ENCODE measurements at regions not wholly inside any gene's neighbourhood (a gene's known extent, or its start where the extent isn't known, plus 50 kb on each side); places are given as distances from the start of the nearest gene placed in this dataset.
"Not testable (repeated sequence)": the region's sequence is repeated elsewhere in the genome, so short reads cannot be mapped to it uniquely, and the experiment has no call there.

DNA sequence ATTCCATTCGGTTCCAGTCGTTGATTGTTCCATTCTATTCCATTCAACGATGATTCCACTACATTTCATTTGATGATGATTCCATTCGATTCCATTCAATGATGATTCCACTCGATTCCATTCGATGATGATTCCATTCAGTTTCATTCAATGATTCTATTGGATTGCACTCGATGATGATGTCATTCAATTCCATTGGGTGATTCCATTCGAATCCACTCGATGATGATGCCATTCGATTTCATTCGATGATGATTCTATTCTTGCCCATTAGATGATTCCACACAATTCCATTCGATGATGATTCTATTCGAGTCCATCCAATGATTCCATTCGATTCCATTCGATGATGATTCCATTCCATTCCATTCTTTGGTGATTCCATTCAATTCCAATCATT, 1283.7 kb downstream of the TP53TG3F start:
- Mint-ChIP-seq H3K27me3 (no peaks in the 10 kb centered on the region), H3K4me3 (no peak overlapping the region), H3K27ac (no peak overlapping the region), H3K9me3 (peaks cover 0 to 29% of the 10 kb centered on the region in 2 donors), H3K4me1 (no peaks in the 10 kb centered on the region)
- DNase-seq (no peak), ATAC-seq (no peak)

- H3K9me3 Mint-ChIP-seq, result peaks cover 0 to 70% of the 10 kb centered on the region in 2 donors
- no peak overlapping the region for H3K27ac Mint-ChIP-seq
- no peaks in the 10 kb centered on the region for H3K27me3 Mint-ChIP-seq
- H3K4me1 Mint-ChIP-seq, result no peaks in the 10 kb centered on the region
- ATAC-seq (no peak), DNase-seq (no peak)
- H3K4me3 Mint-ChIP-seq, result no peak overlapping the region
These were observed 1299.4 kb downstream of the TP53TG3F start for GRCh38 chr16:34758835-34759234.

- H3K27ac Mint-ChIP-seq, H3K4me3 Mint-ChIP-seq, H3K4me1 Mint-ChIP-seq, H3K27me3 Mint-ChIP-seq, DNase-seq, ATAC-seq: not testable (repeated sequence)
- H3K9me3 Mint-ChIP-seq, result peaks cover 23 to 42% of the 10 kb centered on the region in 2 donors
These were observed 1332.4 kb downstream of the TP53TG3F start for GRCh38 chr16:34791835-34792234.

DNA sequence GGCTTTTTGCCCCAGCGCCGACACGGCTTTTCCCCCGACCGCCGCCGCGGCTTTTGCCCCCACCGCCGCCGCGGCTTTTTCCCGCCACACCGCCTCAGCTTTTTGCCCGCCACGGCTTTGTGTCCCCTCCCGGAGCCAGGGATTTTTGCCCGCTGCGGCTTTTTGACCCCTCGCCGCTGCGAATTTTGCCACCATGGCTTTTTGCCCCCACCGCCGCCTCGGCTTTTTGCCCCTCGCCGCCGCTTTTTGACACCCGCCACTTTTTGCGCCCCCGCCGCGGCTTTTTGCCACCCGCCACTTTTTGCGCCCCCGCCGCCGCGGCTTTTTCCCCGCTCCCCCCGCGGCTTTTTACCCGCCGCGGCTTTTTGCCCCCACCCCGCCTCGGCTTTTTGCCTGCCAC, 1342.5 kb downstream of the TP53TG3F start:
- Mint-ChIP-seq H3K27me3 (no peaks in the 10 kb centered on the region), H3K9me3 (peaks cover 7 to 15% of the 10 kb centered on the region in 2 donors), H3K4me1 (no peaks in the 10 kb centered on the region), H3K27ac (no peak overlapping the region), H3K4me3 (no peak overlapping the region)
- no peak for ATAC-seq
- no peak for DNase-seq

- Mint-ChIP-seq H3K27ac (no peak overlapping the region), H3K4me1 (no peaks in the 10 kb centered on the region), H3K9me3 (peaks cover 7 to 14% of the 10 kb centered on the region in 2 donors), H3K4me3 (no peak overlapping the region), H3K27me3 (no peaks in the 10 kb centered on the region)
- ATAC-seq (no peak), DNase-seq (no peak)
These were observed 1343.0 kb downstream of the TP53TG3F start for GRCh38 chr16:34802396-34802795.

GRCh38 chr16:34802848-34803599, 1343.6 kb downstream of the TP53TG3F start:
- H3K27me3 Mint-ChIP-seq, result no peaks in the 10 kb centered on the region
- H3K27ac Mint-ChIP-seq, result peak overlapping the region in 1 of 2 donors; percentile 55
- peaks cover 5 to 13% of the 10 kb centered on the region in 2 donors for H3K9me3 Mint-ChIP-seq
- no peak for ATAC-seq
- no peak overlapping the region for H3K4me3 Mint-ChIP-seq
- DNase-seq, result no peak
- no peaks in the 10 kb centered on the region for H3K4me1 Mint-ChIP-seq

DNA sequence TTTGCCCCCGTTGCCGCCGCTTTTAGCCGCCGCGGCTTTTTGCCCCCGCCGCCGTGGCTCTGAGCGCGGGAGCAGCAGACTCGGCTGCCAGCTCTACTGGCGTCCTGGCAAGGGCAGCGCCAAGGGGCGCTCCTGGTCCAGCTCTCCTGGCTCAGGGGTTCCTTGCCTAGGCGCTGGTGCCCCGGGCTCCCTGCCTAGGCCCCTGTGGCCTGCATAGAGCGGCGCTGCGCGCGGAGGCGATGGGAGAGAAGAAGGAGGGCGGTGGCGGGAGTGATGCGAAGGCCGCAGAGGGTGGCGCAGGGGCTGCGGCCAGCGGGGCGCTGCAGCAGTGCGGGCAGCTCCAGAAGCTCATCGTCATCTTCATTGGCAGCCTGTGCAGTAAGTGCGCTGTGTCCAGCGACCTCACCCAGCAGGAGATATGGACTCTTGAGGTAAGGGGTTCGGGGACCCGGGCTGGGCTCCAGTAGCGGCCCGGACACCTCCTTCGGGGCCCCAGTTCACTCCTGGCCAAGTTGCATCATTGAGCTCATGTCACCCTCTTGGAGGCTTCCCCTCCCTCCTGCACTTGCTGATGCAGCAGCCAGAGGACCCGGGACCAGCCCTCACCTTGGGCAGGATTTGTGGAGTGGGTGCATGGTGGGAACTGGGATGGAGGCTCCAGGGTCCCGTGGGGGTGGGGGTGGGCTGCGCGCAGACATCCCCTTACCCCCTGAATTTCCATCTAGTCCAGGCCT, 1344.4 kb downstream of the TP53TG3F start:
- Mint-ChIP-seq H3K4me1 (no peaks in the 10 kb centered on the region), H3K27me3 (no peaks in the 10 kb centered on the region), H3K4me3 (no peak overlapping the region), H3K9me3 (peaks cover 0 to 8% of the 10 kb centered on the region in 2 donors), H3K27ac (no peak overlapping the region)
- no peak for DNase-seq
- ATAC-seq, result no peak

GRCh38 chr16:34806992-34807644, 1347.7 kb downstream of the TP53TG3F start:
- H3K9me3 Mint-ChIP-seq, H3K27me3 Mint-ChIP-seq, H3K4me3 Mint-ChIP-seq, H3K27ac Mint-ChIP-seq, H3K4me1 Mint-ChIP-seq, DNase-seq, ATAC-seq: not testable (repeated sequence)

DNA sequence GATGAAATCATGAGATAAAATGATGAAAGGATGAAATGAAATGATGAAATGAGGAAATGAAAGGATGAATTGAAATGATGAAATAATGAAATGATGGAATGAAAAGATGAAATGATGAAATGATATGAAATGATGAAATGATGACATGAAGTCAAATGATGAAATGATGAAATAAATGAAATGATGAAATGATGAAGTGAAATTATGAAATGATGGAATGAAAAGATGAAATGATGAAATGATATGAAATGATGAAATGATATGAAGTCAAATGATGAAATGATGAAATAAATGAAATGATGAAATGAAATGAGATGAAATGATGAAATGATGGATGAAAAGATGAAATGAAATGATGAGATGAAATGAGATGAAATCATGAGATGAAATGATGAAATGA, 1348.4 kb downstream of the TP53TG3F start:
- not testable (repeated sequence) for H3K27ac Mint-ChIP-seq, H3K27me3 Mint-ChIP-seq, ATAC-seq, H3K4me1 Mint-ChIP-seq, H3K4me3 Mint-ChIP-seq, H3K9me3 Mint-ChIP-seq, DNase-seq

- not testable (repeated sequence) for H3K9me3 Mint-ChIP-seq, ATAC-seq, DNase-seq, H3K4me3 Mint-ChIP-seq, H3K27ac Mint-ChIP-seq, H3K4me1 Mint-ChIP-seq, H3K27me3 Mint-ChIP-seq
These were observed 1349.1 kb downstream of the TP53TG3F start for GRCh38 chr16:34808530-34808929.
